HepG2 (cell line): ENCODE measurements at regions not wholly inside any gene's neighbourhood (a gene's known extent, or its start where the extent isn't known, plus 50 kb on each side); places are given as distances from the start of the nearest gene placed in this dataset.

Source experiments
- FLYWCH1 ChIP-seq: sonication (generic); formaldehyde crosslinking; IDR thresholded peaks from 2 replicates; pipeline ENCODE4 v1.8.1; 2023; ENCODE audit warnings: mild to moderate bottlenecking, missing genetic modification reagents
- GLMP ChIP-seq: sonication (generic); formaldehyde crosslinking; IDR thresholded peaks from 2 replicates; pipeline ENCODE4 v1.9.0; 2021; ENCODE audit warnings: missing genetic modification reagents, mild to moderate bottlenecking, borderline replicate concordance
- HNF4G ChIP-seq, 2 experiments: sonication (generic) in 1 of 2; formaldehyde crosslinking in 1 of 2; IDR thresholded peaks; 2 replicates each; pipeline versions ENCODE4 v1.4.0 to v1.6.1; 2011 to 2020; ENCODE audit warnings: borderline replicate concordance in 2 of 2, low read depth in 2 of 2, mild to moderate bottlenecking in 2 of 2, low read length in 1 of 2, missing genetic modification reagents in 1 of 2, moderate library complexity in 1 of 2
- HNRNPL ChIP-seq: fragments of 200-400 bp; formaldehyde crosslinking; IDR thresholded peaks from 2 replicates; pipeline ENCODE4 v1.6.1; 2017; ENCODE audit warnings: mild to moderate bottlenecking, low read depth, low read length
- KDM2A ChIP-seq: sonication (generic); formaldehyde crosslinking; IDR thresholded peaks from 2 replicates; pipeline ENCODE4 v1.4.0; 2020; ENCODE audit warnings: low read depth, missing genetic modification reagents, borderline replicate concordance
- KLF9 ChIP-seq: IDR thresholded peaks from 2 replicates; pipeline ENCODE4 v1.6.1; 2016; ENCODE audit warnings: low read depth
- MAFK ChIP-seq, 2 experiments: IDR thresholded peaks in 1 of 2; conservative IDR thresholded peaks in 1 of 2; 2 replicates each; pipeline ENCODE4 v1.6.1; 2011; ENCODE audit warnings: improper control_type of control experiment in 2 of 2, low read length in 2 of 2
- MYNN ChIP-seq: sonication (generic); formaldehyde crosslinking; IDR thresholded peaks from 2 replicates; pipeline ENCODE4 v1.4.0; 2020; ENCODE audit warnings: mild to moderate bottlenecking, low read depth, missing genetic modification reagents
- TOE1 ChIP-seq: sonication (generic); formaldehyde crosslinking; IDR thresholded peaks from 2 replicates; pipeline ENCODE4 v1.4.0; 2020; ENCODE audit warnings: mild to moderate bottlenecking, missing genetic modification reagents
- TRIM24 ChIP-seq: sonication (generic); formaldehyde crosslinking; IDR thresholded peaks from 2 replicates; pipeline ENCODE4 v1.8.0; 2022; ENCODE audit warnings: mild to moderate bottlenecking, missing genetic modification reagents
- YY1 ChIP-seq: IDR thresholded peaks from 2 replicates; pipeline ENCODE4 v1.6.1; 2011; ENCODE audit warnings: low read length, low read depth, moderate library complexity, mild to moderate bottlenecking; ENCODE audit not compliant: insufficient read depth, insufficient replicate concordance
- ZBTB46 ChIP-seq: sonication (generic); formaldehyde crosslinking; IDR thresholded peaks from 2 replicates; pipeline ENCODE4 v1.4.0; 2020; ENCODE audit warnings: mild to moderate bottlenecking, missing genetic modification reagents, borderline replicate concordance
- ZHX2 ChIP-seq, 2 experiments: sonication (generic) in 1 of 2; formaldehyde crosslinking in 1 of 2; IDR thresholded peaks; 2 replicates each; pipeline versions ENCODE4 v1.6.1 to v1.9.0; 2014 to 2022; ENCODE audit warnings: antibody characterized with exemption in 1 of 2, borderline replicate concordance in 1 of 2, inconsistent platforms in 1 of 2, low read depth in 1 of 2, missing genetic modification reagents in 1 of 2
- ZNF333 ChIP-seq: sonication (generic); formaldehyde crosslinking; IDR thresholded peaks from 2 replicates; pipeline ENCODE4 v1.4.0; 2020; ENCODE audit warnings: mild to moderate bottlenecking, missing genetic modification reagents, borderline replicate concordance
- ZNF577 ChIP-seq: sonication (generic); formaldehyde crosslinking; IDR thresholded peaks from 2 replicates; pipeline ENCODE4 v1.4.0; 2020; ENCODE audit warnings: mild to moderate bottlenecking, low read depth, missing genetic modification reagents, borderline replicate concordance
- ZNF800 ChIP-seq: sonication (generic); formaldehyde crosslinking; IDR thresholded peaks from 2 replicates; pipeline ENCODE4 v1.4.0; 2020; ENCODE audit warnings: missing genetic modification reagents

- TF ChIP-seq HNF4G (IDR thresholded peaks at IDR 0.05; ENCODE audit: borderline replicate concordance, low read depth, low read length), result no peak
- no peak for TF ChIP-seq HNF4G (CRISPR knock-in tag; IDR thresholded peaks at IDR 0.05; ENCODE audit: borderline replicate concordance, low read depth)
- peak; percentile 56; the same call in 1 of the 2 replicates for TF ChIP-seq KDM2A (CRISPR knock-in tag)
- TF ChIP-seq ZNF800 (CRISPR knock-in tag), result no peak
- TF ChIP-seq GLMP (CRISPR knock-in tag), result no peak
- no peak for TF ChIP-seq ZNF333 (CRISPR knock-in tag)
- TF ChIP-seq ZBTB46, result no peak
- TF ChIP-seq MYNN (CRISPR knock-in tag), result no peak
- TF ChIP-seq TOE1 (CRISPR knock-in tag), result no peak
- TF ChIP-seq TRIM24 (CRISPR knock-in tag), result no peak
- TF ChIP-seq FLYWCH1, result no peak
- peak; percentile 23 for TF ChIP-seq YY1
- no peak for TF ChIP-seq ZNF577 (CRISPR knock-in tag)
- no peak for TF ChIP-seq MAFK (conservative IDR thresholded peaks at IDR 0.05 in 1 of 2, IDR thresholded peaks at IDR 0.05 in 1 of 2; ENCODE audit: low read length in 2 of 2)
- TF ChIP-seq KLF9 (CRISPR knock-in tag), result no peak
- TF ChIP-seq HNRNPL, result no peak
- no peak for TF ChIP-seq ZHX2 (IDR thresholded peaks at IDR 0.05; ENCODE audit: low read depth)
- TF ChIP-seq ZHX2 (CRISPR knock-in tag; IDR thresholded peaks at IDR 0.05; ENCODE audit: borderline replicate concordance), result no peak
Observed at GRCh38 chr12:69157023-69157655, 82.2 kb upstream of the CPSF6 start (continued).
